ENCODE measurements at regions not wholly inside any gene's neighbourhood (a gene's known extent, or its start where the extent isn't known, plus 50 kb on each side); places are given as distances from the start of the nearest gene placed in this dataset.

DNA sequence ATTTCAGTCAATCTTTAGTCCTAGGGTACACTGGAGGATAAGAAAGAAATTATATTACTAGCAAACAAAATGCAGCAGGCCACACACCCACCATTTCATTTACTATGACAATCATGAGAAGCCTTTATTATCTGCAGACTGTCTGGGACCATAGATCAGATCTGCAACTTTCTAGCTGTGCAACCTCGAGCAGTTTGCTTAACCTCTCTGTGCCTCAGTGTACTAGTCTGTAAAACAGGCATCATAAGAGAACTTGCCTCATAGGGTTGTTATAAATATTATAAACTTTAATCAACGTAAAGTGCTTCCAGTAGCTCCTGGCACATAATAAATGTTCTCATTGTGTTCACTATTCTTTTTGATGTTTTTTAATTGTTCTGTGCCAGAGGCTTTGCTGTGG is 128.2 kb upstream of the C1QTNF7 start:
- Mint-ChIP-seq H3K27ac (no peak overlapping the region), H3K4me3 (no peak overlapping the region), H3K9me3 (no peaks in the 10 kb centered on the region), H3K36me3 (no peaks in the 10 kb centered on the region), H3K4me1 (no peaks in the 10 kb centered on the region), H3K27me3 (peaks cover 0 to 8% of the 10 kb centered on the region in 2 donors)
- DNase-seq (no peak), ATAC-seq (replicated peaks) (no peak)

- Mint-ChIP-seq H3K27ac (no peak overlapping the region), H3K9me3 (peaks cover 0 to under 1% of the 10 kb centered on the region in 2 donors), H3K27me3 (peaks cover 5 to 12% of the 10 kb centered on the region in 2 donors), H3K4me1 (peaks cover 0 to 5% of the 10 kb centered on the region in 2 donors), H3K4me3 (no peak overlapping the region), H3K36me3 (no peaks in the 10 kb centered on the region)
- DNase-seq = no peak
- no peak for ATAC-seq (replicated peaks)
These were observed 124.7 kb upstream of the C1QTNF7 start for GRCh38 chr4:15303052-15303641.

- Mint-ChIP-seq H3K27me3 (no peaks in the 10 kb centered on the region), H3K4me3 (no peak overlapping the region), H3K27ac (no peak overlapping the region), H3K36me3 (peaks cover 6% of the 10 kb centered on the region in 2 donors), H3K9me3 (peaks cover 8 to 14% of the 10 kb centered on the region in 2 donors), H3K4me1 (no peaks in the 10 kb centered on the region)
- no peak for ATAC-seq (replicated peaks)
- DNase-seq = no peak
These were observed 112.9 kb upstream of the C1QTNF7 start for GRCh38 chr4:15314974-15315373.

- DNase-seq = no peak
- Mint-ChIP-seq H3K4me3 (no peak overlapping the region), H3K9me3 (no peaks in the 10 kb centered on the region), H3K36me3 (peaks cover 0 to 1% of the 10 kb centered on the region in 2 donors), H3K4me1 (no peaks in the 10 kb centered on the region), H3K27ac (no peak overlapping the region), H3K27me3 (peaks cover 3 to 4% of the 10 kb centered on the region in 2 donors)
- no peak for ATAC-seq (replicated peaks)
These were observed 110.6 kb upstream of the C1QTNF7 start for GRCh38 chr4:15317246-15317645.

- H3K27ac Mint-ChIP-seq = no peak overlapping the region
- H3K27me3 Mint-ChIP-seq = peaks cover 5 to 6% of the 10 kb centered on the region in 2 donors
- ATAC-seq (replicated peaks) = no peak
- DNase-seq = no peak
- H3K4me3 Mint-ChIP-seq = no peak overlapping the region
- peaks cover 0 to 1% of the 10 kb centered on the region in 2 donors for H3K4me1 Mint-ChIP-seq
- H3K36me3 Mint-ChIP-seq = peaks cover 0 to 1% of the 10 kb centered on the region in 2 donors
- no peaks in the 10 kb centered on the region for H3K9me3 Mint-ChIP-seq
These were observed 109.0 kb upstream of the C1QTNF7 start for GRCh38 chr4:15318621-15319348.

GRCh38 chr4:15320121-15320678 is 107.6 kb upstream of the C1QTNF7 start:
- Mint-ChIP-seq H3K4me3 (no peak overlapping the region), H3K9me3 (no peaks in the 10 kb centered on the region), H3K4me1 (peaks cover 5 to 10% of the 10 kb centered on the region in 2 donors), H3K27me3 (peaks cover 5 to 6% of the 10 kb centered on the region in 2 donors), H3K36me3 (peaks cover 0 to 1% of the 10 kb centered on the region in 2 donors), H3K27ac (no peak overlapping the region)
- ATAC-seq (replicated peaks) (no peak), DNase-seq (no peak)

DNA sequence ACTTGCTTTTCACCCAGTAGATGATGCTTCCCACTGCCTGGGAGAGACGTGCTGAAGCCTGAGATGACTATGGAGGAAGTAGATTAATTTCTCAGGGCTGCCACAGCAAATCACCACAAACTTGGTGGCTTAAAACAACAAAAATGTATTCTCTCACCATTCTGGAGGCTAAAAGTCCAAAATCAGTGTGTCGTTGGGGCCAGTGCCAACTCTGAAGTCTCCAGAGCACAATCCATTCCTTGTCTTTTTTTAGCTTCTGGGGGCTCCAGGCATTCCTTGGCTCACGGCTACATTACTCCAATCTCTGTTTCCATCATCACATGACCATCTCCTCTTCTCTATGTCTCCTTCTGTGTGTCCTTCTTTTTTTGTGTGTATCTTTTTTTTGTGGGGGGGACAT is 105.8 kb upstream of the C1QTNF7 start:
- ATAC-seq (replicated peaks) (no peak), DNase-seq (no peak)
- Mint-ChIP-seq H3K4me1 (peaks cover 5 to 10% of the 10 kb centered on the region in 2 donors), H3K27ac (no peak overlapping the region), H3K4me3 (no peak overlapping the region), H3K36me3 (peaks cover 0 to 1% of the 10 kb centered on the region in 2 donors), H3K9me3 (no peaks in the 10 kb centered on the region), H3K27me3 (peaks cover 5 to 6% of the 10 kb centered on the region in 2 donors)

- peaks cover 5 to 6% of the 10 kb centered on the region in 2 donors for H3K27me3 Mint-ChIP-seq
- no peaks in the 10 kb centered on the region for H3K9me3 Mint-ChIP-seq
- H3K4me1 Mint-ChIP-seq = peaks cover 5 to 10% of the 10 kb centered on the region in 2 donors
- no peak for ATAC-seq (replicated peaks)
- no peak overlapping the region for H3K27ac Mint-ChIP-seq
- no peaks in the 10 kb centered on the region for H3K36me3 Mint-ChIP-seq
- DNase-seq = no peak
- no peak overlapping the region for H3K4me3 Mint-ChIP-seq
These were observed 101.8 kb upstream of the C1QTNF7 start for GRCh38 chr4:15325987-15326386.

- Mint-ChIP-seq H3K4me3 (no peak overlapping the region), H3K27ac (no peak overlapping the region), H3K9me3 (no peaks in the 10 kb centered on the region), H3K27me3 (peaks cover 0 to 4% of the 10 kb centered on the region in 2 donors), H3K36me3 (no peaks in the 10 kb centered on the region), H3K4me1 (peaks cover 5 to 10% of the 10 kb centered on the region in 2 donors)
- no peak for DNase-seq
- ATAC-seq (replicated peaks) = no peak
These were observed 100.2 kb upstream of the C1QTNF7 start for GRCh38 chr4:15327311-15328298.

- DNase-seq (no peak), ATAC-seq (replicated peaks) (no peak)
- Mint-ChIP-seq H3K4me1 (peaks cover 9 to 22% of the 10 kb centered on the region in 2 donors), H3K36me3 (peaks cover 7% of the 10 kb centered on the region in 2 donors), H3K9me3 (peaks cover 3 to 6% of the 10 kb centered on the region in 2 donors), H3K27me3 (peaks cover 0 to 4% of the 10 kb centered on the region in 2 donors), H3K27ac (no peak overlapping the region), H3K4me3 (no peak overlapping the region)
These were observed 95.9 kb upstream of the C1QTNF7 start for GRCh38 chr4:15331930-15332329.

- DNase-seq = no peak
- Mint-ChIP-seq H3K4me1 (peaks cover 13 to 26% of the 10 kb centered on the region in 2 donors), H3K27ac (no peak overlapping the region), H3K27me3 (peaks cover 0 to 4% of the 10 kb centered on the region in 2 donors), H3K36me3 (peaks cover 8 to 11% of the 10 kb centered on the region in 2 donors), H3K4me3 (no peak overlapping the region), H3K9me3 (peaks cover 8 to 10% of the 10 kb centered on the region in 2 donors)
- ATAC-seq (replicated peaks) = no peak
These were observed 95.5 kb upstream of the C1QTNF7 start for GRCh38 chr4:15332377-15332776.

DNA sequence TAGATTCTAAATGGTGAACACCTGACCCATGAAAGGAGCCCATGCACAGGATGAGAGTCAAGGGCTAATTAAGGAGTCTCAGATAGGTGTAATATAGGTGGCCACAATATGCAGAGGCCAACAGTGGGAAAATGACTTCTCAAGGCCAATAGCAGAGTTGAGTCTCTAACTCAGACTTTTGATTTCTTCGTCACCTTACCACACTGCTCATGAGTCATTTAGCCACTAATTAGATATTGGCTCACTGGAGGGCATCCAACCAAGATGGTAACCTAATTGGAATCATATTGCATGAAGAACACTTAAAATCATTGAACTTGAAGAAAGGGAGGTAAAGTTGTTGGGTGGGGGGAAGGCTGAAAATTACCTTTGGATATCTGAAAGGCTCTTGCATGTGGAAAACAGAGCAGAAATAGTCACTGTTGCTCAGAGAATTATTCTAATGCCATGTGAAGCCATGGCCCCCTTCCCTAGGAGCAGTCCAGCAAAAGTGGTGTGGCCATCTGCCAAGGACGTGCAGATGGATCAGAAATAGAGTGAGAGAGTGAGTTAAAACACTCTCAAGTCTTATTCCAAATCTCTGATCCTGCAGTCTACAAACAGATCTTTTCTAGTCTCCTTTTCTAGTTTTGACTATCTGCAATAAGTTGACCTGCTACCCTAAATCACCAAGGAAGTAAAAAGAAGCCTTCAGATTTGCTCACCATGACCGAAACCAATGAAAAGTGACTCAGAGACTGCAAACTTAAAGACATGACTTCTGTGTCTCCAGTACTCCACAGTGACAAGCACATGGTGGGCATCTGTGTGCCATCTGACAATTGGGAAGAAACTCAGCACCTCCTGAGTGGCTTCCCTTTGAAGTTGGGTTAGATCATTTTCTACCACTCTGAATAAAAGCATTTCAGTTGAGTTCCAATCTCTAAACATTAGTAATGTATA is 93.9 kb upstream of the C1QTNF7 start:
- H3K4me3 Mint-ChIP-seq = no peak overlapping the region
- DNase-seq (no peak), ATAC-seq (replicated peaks) (peak; percentile 33 to 65)
- no peak overlapping the region for H3K27ac Mint-ChIP-seq
- H3K9me3 Mint-ChIP-seq = peaks cover 9 to 10% of the 10 kb centered on the region in 2 donors
- H3K36me3 Mint-ChIP-seq = peaks cover 8 to 12% of the 10 kb centered on the region in 2 donors
- H3K27me3 Mint-ChIP-seq = peaks cover 0 to 4% of the 10 kb centered on the region in 2 donors
- H3K4me1 Mint-ChIP-seq = peaks cover 13 to 32% of the 10 kb centered on the region in 2 donors
